HCT116 (cell line): ENCODE measurements at regions not wholly inside any gene's neighbourhood (a gene's known extent, or its start where the extent isn't known, plus 50 kb on each side); places are given as distances from the start of the nearest gene placed in this dataset.

Source experiments
- ATAC-seq: fragments of 200-7000 bp; cut with Tn5 transposase; 2 replicates; pipeline ENCODE4 v1.9.1; 2020; ENCODE audit warnings: mild to moderate bottlenecking, moderate library complexity
- BruUV-seq: library from RNA; stranded (reverse); fragments of 400-500 nt; replicated peaks from 2 replicates; lab custom pipeline; 2021; lab: Mats Ljungman, UMichigan
- CTCF ChIA-PET: fragments of 300-600 bp; sonication (Branson Sonifier 250); formaldehyde crosslinking; loops from one replicate; lab custom pipeline; 2021; ENCODE audit warnings: antibody characterized with exemption; lab: Charles Lee
- POLR2A ChIA-PET: fragments of 300-600, 350-600 bp; sonication (Branson Sonifier 250); formaldehyde crosslinking; loops from one replicate; lab custom pipeline; 2021; ENCODE audit warnings: antibody characterized with exemption; lab: Charles Lee
- RAD21 ChIA-PET, 2 experiments: fragments of 300-600 bp; sonication (Branson Sonifier 250); formaldehyde crosslinking; loops; one replicate each; lab custom pipeline; 2023; ENCODE audit warnings: low total read pairs in 2 of 2; ENCODE audit not compliant: uncharacterized antibody in 2 of 2, unreplicated experiment in 2 of 2, low non-redundant PET in 1 of 2; lab: Charles Lee
- DNase-seq: peaks from one replicate; pipeline ENCODE4 v3.0.0-alpha.2; 2010; ENCODE audit warnings: low read depth, low spot score
- H2AFZ ChIP-seq: fragments of 200-600 bp; shearing (Covaris generic), sonication (generic); 2 replicates; pipeline ENCODE4 v1.6.1; 2017; ENCODE audit warnings: low read depth, mixed run types, mixed read lengths, antibody characterized with exemption, low read length; ENCODE audit not compliant: poor library complexity, severe bottlenecking
- H3K27ac ChIP-seq: 2 replicates; pipeline ENCODE4 v1.5.1; 2012; ENCODE audit warnings: low read depth, low read length
- H3K27me3 ChIP-seq: fragments of 200-600 bp; sonication (generic); 2 replicates; pipeline ENCODE4 v1.6.1; 2016; ENCODE audit warnings: mixed run types, low read length, mixed read lengths; ENCODE audit not compliant: insufficient read depth
- H3K36me3 ChIP-seq, 2 experiments: fragments of 200-500 bp in 1 of 2; fragments of 200-600 bp in 1 of 2; sonication (Bioruptor generic) in 1 of 2; sonication (generic) in 1 of 2; 2 replicates each; pipeline versions ENCODE4 v1.5.1 to v1.6.1; 2014 to 2016; ENCODE audit warnings: low read length in 2 of 2, inconsistent platforms in 1 of 2, mixed read lengths in 1 of 2, mixed run types in 1 of 2; ENCODE audit not compliant: insufficient read depth in 2 of 2, control insufficient read depth in 1 of 2
- H3K4me1 ChIP-seq, 2 experiments: fragments of 200-600 bp in 1 of 2; sonication (generic) in 1 of 2; 2 replicates each; pipeline versions ENCODE4 v1.5.1 to v1.6.1; 2012 to 2017; ENCODE audit warnings: low read length in 2 of 2, inconsistent platforms in 1 of 2, mild to moderate bottlenecking in 1 of 2, mixed read lengths in 1 of 2, mixed run types in 1 of 2, moderate library complexity in 1 of 2; ENCODE audit not compliant: insufficient read depth in 2 of 2, control insufficient read depth in 1 of 2
- H3K4me2 ChIP-seq: fragments of 200-600 bp; sonication (generic); 2 replicates; pipeline ENCODE4 v1.6.1; 2017; ENCODE audit warnings: mixed run types, low read length, mixed read lengths
- H3K4me3 ChIP-seq, 2 experiments: fragments of 200-600 bp in 1 of 2; sonication (generic) in 1 of 2; replicated peaks in 1 of 2; 2 replicates each; pipeline ENCODE4 v1.5.1; 2011 to 2016; ENCODE audit warnings: low read length in 2 of 2, control low read depth in 1 of 2, low read depth in 1 of 2, mild to moderate bottlenecking in 1 of 2, mixed read lengths in 1 of 2, mixed run types in 1 of 2
- H3K79me2 ChIP-seq: fragments of 200-600 bp; sonication (generic); 2 replicates; pipeline ENCODE4 v1.6.1; 2017; ENCODE audit warnings: mild to moderate bottlenecking, mixed run types, low read length, moderate library complexity, mixed read lengths; ENCODE audit not compliant: insufficient read depth
- H3K9ac ChIP-seq: fragments of 200-600 bp; sonication (generic); 2 replicates; pipeline ENCODE4 v1.6.1; 2016; ENCODE audit warnings: low read length, mixed read lengths
- H3K9me2 ChIP-seq: fragments of 200-600 bp; sonication (generic), shearing (Covaris generic); 2 replicates; pipeline ENCODE4 v1.6.1; 2017; ENCODE audit warnings: mixed run types, mild to moderate bottlenecking, moderate library complexity; ENCODE audit not compliant: insufficient read depth
- H3K9me3 ChIP-seq, 2 experiments: fragments of 200-500 bp in 1 of 2; fragments of 200-600 bp in 1 of 2; sonication (Bioruptor generic) in 1 of 2; sonication (generic) in 1 of 2; 2 replicates each; pipeline ENCODE4 v1.6.1; 2014 to 2017; ENCODE audit warnings: low read length in 2 of 2, mixed read lengths in 2 of 2, inconsistent platforms in 1 of 2, low read depth in 1 of 2, mild to moderate bottlenecking in 1 of 2, mixed run types in 1 of 2, moderate library complexity in 1 of 2; ENCODE audit not compliant: control insufficient read depth in 1 of 2, insufficient read depth in 1 of 2
- H4K20me1 ChIP-seq: fragments of 200-600 bp; sonication (generic), shearing (Covaris generic); 2 replicates; pipeline ENCODE4 v1.6.1; 2017; ENCODE audit warnings: mixed run types, mild to moderate bottlenecking, moderate library complexity; ENCODE audit not compliant: insufficient read depth
- ATF3 ChIP-seq: IDR thresholded peaks from 2 replicates; pipeline ENCODE4 v1.6.1; 2012
- CBX3 ChIP-seq: IDR thresholded peaks from 2 replicates; pipeline ENCODE4 v1.6.1; 2012; ENCODE audit warnings: low read depth
- CTCF ChIP-seq, 3 experiments: fragments of 200-600 bp in 1 of 3; sonication (generic) in 1 of 3; IDR thresholded peaks in 2 of 3; conservative IDR thresholded peaks in 1 of 3; 2 replicates each; pipeline ENCODE4 v1.5.1; 2012 to 2017; ENCODE audit warnings: low read depth in 2 of 3, low read length in 2 of 3, antibody characterized with exemption in 1 of 3, borderline replicate concordance in 1 of 3, control low read depth in 1 of 3, mild to moderate bottlenecking in 1 of 3, mixed read lengths in 1 of 3, mixed run types in 1 of 3, moderate library complexity in 1 of 3; ENCODE audit not compliant: insufficient read depth in 1 of 3
- FOSL1 ChIP-seq: IDR thresholded peaks from 2 replicates; pipeline ENCODE4 v1.6.1; 2012; ENCODE audit warnings: low read depth
- JUND ChIP-seq: IDR thresholded peaks from 2 replicates; pipeline ENCODE4 v1.6.1; 2012
- MAX ChIP-seq: IDR thresholded peaks from 2 replicates; pipeline ENCODE4 v1.6.1; 2012
- RAD21 ChIP-seq: IDR thresholded peaks from 2 replicates; pipeline ENCODE4 v1.6.1; 2012; ENCODE audit warnings: low read depth, mild to moderate bottlenecking
- REST ChIP-seq: IDR thresholded peaks from 2 replicates; pipeline ENCODE4 v1.6.1; 2012; ENCODE audit warnings: low read depth
- SIN3A ChIP-seq: IDR thresholded peaks from 2 replicates; pipeline ENCODE4 v1.6.1; 2012; ENCODE audit warnings: low read depth
- SP1 ChIP-seq: IDR thresholded peaks from 2 replicates; pipeline ENCODE4 v1.6.1; 2012; ENCODE audit warnings: low read depth
- YY1 ChIP-seq: IDR thresholded peaks from 2 replicates; pipeline ENCODE4 v1.6.1; 2011; ENCODE audit warnings: low read length, low read depth, moderate library complexity, mild to moderate bottlenecking; ENCODE audit not compliant: insufficient replicate concordance; ENCODE audit errors: extremely low read depth
- ZFX ChIP-seq: fragments of 450-650 bp; IDR thresholded peaks from 2 replicates; pipeline ENCODE4 v1.6.1; 2017
- ZNF274 ChIP-seq: fragments of 200-500 bp; sonication (Bioruptor generic); IDR thresholded peaks from 2 replicates; pipeline ENCODE4 v1.6.1; 2014; ENCODE audit warnings: mild to moderate bottlenecking, low read depth, low read length, inconsistent platforms
- intact Hi-C: fragments of 100-400 bp; cut with micrococcal nuclease; formaldehyde crosslinking; loops from 2 replicates; pipeline ENCODE4 v1.10.0; 2022

GRCh38 chr10:60573336-60573735, 183.7 kb upstream of the ANK3 start:
- TF ChIP-seq SIN3A (no peak), FOSL1 (no peak), MAX (no peak), ATF3 (no peak), REST (no peak), ZFX (no peak), RAD21 (no peak), YY1 (no peak), JUND (no peak), ZNF274 (no peak), CTCF (IDR thresholded peaks at IDR 0.05 in 2 of 3, conservative IDR thresholded peaks at IDR 0.05 in 1 of 3; ENCODE audit: borderline replicate concordance in 1 of 3, insufficient read depth in 1 of 3, low read depth in 2 of 3, low read length in 2 of 3) (no peak), SP1 (no peak), CBX3 (no peak)
- TF ChIP-seq, all 23 proteins: peak for 0
- no peaks in the 10 kb centered on the region for H3K79me2 ChIP-seq
- H4K20me1 ChIP-seq, result no peaks in the 10 kb centered on the region
- no peak overlapping the region for H2AFZ ChIP-seq
- no peaks in the 10 kb centered on the region for H3K9me2 ChIP-seq
- CTCF ChIA-PET, result no interaction called here
- DNase-seq, result no peak
- RAD21 ChIA-PET, result no interaction called here
- H3K4me1 ChIP-seq, result peaks cover 0 to 6% of the 10 kb centered on the region in 2 experiments; a peak in 3 of 4 replicates
- no peaks in the 10 kb centered on the region for H3K27me3 ChIP-seq
- no peak overlapping the region for H3K4me3 ChIP-seq
- POLR2A ChIA-PET, result no interaction called here
- BruUV-seq, result no TSS peak
- intact Hi-C loops, result no loop called here
- H3K27ac ChIP-seq, result no peak overlapping the region
- H3K9me3 ChIP-seq, result no peaks in the 10 kb centered on the region
- no peak overlapping the region for H3K9ac ChIP-seq
- H3K36me3 ChIP-seq, result no peaks in the 10 kb centered on the region
- H3K4me2 ChIP-seq, result no peak overlapping the region
- no peak for ATAC-seq
